ENCODE measurements at regions not wholly inside any gene's neighbourhood (a gene's known extent, or its start where the extent isn't known, plus 50 kb on each side); places are given as distances from the start of the nearest gene placed in this dataset.

DNA sequence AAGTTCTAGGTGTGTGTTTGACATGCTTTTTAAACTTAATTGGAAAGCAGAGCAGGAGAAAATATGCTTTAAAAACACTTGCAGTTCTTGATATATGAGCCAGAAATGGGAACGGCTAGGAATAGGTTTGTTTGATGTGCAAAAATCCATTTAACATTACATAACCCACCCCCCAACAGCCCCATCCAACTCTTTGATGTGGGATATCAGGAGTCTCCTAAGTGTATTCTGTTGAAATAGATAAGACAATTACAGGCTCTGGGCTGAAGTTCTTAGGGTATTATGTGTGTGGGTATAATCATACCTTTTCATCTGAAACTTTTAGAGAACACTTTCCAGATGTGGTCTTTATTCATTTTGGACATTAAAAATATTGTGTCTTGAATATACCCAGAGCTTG is 240.4 kb upstream of the CSNK1A1L start:
- TF ChIP-seq YY1 (IDR thresholded peaks at IDR 0.05; ENCODE audit: insufficient read depth, insufficient read length) (no peak), SUZ12 (IDR thresholded peaks at IDR 0.05; ENCODE audit: extremely low read depth, insufficient read depth, insufficient read length) (no peak), ZNF274 (IDR thresholded peaks at IDR 0.05; ENCODE audit: low read depth, low read length) (no peak)

Measured in NT2/D1 (cell line).